ENCODE measurements at regions not wholly inside any gene's neighbourhood (a gene's known extent, or its start where the extent isn't known, plus 50 kb on each side); places are given as distances from the start of the nearest gene placed in this dataset.

DNA sequence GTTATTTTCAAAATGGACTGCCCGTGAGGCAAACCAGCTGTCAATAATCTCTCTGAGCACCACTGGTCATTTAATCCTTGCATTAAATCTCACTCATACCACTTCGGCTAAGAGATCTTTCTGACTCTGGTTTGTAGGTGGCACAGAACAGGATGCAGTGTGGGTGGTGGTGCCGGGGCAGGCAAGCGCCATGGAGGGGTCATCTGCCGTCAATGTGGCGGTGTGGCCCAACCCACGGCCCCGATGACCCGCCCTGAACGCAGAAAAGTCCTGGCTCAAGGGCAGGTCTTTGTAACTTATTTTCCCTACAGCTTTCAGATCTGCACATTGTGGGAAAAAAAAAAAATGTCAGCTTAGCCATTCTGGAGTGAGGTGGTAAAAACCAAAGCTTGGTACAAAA, 73.2 kb upstream of the MGMT start:
- no peak for DNase-seq (ENCODE audit: low read depth)

DNA sequence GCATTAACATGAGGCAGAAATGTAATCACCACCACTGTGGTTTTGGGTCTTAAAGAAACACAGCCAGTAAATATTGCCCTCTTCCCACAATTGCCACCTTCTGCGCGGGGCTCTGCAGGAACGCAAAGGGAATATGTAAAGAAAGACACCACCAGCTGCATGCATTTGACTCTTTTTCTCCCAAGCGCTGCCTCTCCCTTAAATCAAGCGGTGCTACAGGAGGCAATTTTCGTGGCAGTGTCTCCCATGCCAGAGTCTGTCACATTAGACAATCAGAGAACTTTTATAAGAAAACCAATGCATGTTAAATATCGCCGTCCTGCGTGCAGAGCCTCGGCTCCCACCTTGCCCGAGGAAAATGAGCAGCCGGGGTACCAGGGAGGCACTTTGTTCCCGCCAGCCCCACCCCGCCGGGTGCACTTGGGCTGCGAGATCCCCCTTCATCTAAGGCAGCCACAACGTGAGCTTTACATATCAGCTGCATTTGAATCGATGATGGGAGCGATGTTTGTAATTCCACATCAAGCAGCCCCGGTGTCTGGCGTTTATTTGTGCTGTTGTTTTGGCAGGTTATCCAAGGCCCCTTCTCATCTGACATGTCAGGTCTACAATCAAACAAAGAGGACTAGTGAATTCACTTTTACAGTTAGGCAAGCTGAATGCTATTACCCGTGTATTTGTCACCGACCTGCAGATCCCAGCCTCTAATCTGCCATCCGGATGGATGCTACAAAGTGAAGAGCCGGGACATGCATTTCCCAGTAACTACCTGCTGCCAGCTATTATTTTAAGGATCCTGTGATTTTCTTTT, 72.3 kb upstream of the MGMT start:
- no peak for DNase-seq (ENCODE audit: low read depth)

DNA sequence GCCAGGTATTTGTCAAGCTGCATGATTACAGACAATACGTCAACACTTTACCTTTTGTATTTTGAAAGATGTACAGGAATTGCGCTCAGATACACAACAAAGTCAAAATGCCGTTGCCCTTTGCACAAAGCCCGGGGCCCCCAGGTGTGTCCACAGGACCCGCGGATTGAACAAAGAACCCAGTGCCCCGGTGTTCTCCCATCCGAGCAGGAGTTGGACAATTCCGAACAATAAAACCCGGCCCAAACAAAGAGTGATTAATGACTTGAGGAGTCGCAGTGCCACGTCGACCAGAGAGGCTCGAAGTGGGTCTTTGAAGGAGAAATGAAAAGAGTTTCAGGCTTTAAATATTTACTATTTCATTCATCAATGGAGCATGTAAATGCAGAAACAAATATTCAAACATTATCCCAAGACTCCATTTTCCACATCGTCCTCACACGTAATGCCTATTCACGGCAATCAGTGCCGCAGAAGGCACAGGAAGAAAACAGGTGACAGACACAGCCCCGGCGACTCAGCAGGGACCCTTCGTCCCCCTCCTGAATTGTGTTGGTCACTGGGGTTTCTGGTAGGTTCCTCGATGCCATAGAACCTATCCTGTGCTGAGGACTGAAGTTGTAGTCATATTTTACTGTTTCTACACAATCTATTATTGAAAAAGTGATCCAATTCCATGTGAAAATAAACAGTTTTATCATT, 70.9 kb upstream of the MGMT start:
- no peak for DNase-seq (ENCODE audit: low read depth)

DNA sequence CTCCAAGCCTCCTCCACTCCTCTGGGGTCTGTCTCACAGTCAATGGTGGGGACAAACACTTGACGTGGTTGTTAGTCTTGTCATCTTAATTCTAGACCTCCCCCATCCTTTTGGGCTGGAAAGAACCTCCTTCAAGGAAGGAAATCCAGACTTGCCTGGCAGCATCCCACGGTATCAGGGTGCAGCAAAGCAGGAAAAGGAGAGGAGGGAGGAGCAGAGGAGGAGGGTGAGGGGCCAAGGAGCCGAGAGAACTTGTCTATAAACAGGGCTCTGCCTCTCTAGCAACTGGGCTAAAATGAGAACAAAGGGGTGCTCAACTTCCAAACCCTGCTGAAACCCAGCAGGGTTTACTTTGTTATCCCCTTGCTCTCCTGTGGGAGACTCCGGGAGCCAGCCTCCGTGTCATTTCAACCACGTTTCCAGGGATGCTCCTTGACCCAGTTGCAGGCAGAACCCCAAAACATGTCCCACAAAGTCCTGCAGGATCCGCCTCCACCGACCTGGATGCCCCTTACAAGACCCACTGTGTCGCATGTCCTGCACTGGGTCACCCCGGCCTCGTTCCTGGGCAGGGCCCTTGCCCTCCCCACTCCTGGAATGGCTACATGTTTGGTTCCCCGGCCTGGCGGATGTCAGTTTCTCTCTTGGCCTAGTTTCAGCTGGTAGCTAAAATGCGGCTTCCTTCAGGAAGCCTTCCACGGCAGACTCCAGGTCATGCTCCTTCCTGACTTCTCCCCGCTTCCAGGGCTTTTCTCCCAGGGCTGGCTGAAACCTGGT, 69.7 kb upstream of the MGMT start:
- DNase-seq (ENCODE audit: low read depth): no peak

DNA sequence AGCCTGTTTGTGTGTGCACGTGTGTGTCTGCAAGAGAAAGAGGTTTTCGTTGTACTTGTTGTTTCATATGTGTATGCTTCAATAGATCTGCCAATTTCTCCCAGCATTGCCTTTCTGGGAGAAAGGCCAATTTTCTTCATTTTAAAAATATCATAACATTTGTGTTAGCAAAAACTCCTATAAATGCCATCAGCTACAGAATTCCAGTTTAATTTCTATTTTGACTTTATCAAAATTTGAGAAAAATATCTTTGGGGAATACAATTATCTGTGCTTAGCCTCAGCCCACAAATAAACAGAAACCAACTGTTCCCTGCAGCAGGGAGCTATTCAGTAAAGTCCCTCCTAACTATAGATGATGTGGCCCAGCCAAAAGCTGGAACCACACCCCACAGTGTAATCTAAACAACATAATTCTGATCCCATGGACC, 68.3 kb upstream of the MGMT start:
- no peak for DNase-seq (ENCODE audit: low read depth)

DNA sequence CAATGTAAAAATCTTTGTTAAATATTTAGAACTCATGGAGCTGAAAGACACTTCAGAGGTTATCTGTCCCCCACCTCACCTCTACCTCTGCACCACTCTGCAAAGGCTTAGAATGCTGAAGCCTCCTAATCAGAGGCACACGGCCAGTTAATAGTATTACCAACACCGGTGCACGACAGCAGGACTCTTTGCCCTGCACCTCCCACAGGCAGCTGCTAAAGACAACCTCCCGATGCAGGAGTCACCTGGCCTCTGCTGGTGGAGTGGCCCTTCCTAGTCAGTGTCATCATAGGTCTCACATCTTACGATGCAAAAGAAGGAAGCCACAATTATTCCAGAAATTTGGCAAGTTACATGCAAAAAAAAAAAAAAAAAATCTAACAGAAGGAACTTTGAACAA, 66.6 kb upstream of the MGMT start:
- no peak for DNase-seq (ENCODE audit: low read depth)

DNA sequence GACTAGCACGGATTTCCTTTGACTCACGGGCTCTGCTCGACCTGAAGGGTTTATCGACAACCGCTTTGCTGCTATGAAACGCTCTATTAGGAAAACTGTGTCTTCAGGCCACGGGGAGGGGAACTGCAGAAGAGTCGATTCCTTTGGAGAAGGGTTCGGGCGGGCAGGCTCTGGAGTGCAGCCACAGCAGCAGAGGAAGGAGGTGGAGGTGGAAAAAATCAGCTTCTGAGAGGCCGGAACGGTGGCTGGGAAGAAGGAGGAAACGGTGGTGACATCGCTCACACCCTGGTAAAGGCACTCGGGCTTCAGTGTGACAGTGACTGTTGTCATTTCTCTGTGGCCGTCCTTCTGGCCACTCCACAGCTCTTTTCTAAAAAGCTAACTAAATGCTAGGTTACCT, 64.6 kb upstream of the MGMT start:
- no peak for DNase-seq (ENCODE audit: low read depth)

DNA sequence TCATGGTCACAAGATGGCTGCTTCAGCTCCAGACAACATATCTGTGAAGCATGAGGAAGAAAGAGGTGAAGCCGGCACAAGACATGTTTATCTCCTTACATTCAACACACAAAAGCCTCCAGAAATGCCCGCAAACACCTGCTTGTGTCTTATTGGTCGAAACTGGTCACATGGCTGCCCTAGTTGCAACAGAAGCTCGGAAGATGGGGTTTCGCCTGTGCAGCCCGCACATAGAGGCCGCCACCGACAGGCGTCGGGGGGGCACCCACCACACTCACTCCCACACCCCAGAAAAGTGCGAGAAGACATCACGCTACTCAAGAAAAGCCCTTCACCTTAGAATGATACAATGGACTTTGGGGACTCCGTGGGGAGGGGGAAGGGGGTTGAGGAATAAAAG, 63.0 kb upstream of the MGMT start:
- DNase-seq (ENCODE audit: low read depth): no peak

DNA sequence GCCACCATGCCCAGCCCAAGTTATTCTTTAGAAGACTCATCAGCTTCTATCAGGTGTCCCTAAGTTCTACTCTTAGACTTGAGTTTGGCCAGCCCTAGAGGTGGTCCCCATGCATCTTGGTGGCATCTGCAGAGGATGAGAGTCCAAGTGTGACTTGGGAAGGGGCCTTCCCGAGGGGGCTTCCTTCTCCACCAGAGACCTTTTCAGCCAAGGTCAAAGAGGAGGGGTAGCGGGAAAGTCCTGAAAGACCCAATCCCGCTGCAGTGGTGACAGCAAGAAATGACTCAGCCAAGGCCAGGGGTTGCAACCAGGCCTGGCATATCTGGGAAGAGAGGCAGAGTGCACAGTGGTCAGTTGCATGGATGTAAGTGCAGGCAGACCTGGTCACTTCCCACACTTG, 61.7 kb upstream of the MGMT start:
- DNase-seq (ENCODE audit: low read depth): no peak

DNA sequence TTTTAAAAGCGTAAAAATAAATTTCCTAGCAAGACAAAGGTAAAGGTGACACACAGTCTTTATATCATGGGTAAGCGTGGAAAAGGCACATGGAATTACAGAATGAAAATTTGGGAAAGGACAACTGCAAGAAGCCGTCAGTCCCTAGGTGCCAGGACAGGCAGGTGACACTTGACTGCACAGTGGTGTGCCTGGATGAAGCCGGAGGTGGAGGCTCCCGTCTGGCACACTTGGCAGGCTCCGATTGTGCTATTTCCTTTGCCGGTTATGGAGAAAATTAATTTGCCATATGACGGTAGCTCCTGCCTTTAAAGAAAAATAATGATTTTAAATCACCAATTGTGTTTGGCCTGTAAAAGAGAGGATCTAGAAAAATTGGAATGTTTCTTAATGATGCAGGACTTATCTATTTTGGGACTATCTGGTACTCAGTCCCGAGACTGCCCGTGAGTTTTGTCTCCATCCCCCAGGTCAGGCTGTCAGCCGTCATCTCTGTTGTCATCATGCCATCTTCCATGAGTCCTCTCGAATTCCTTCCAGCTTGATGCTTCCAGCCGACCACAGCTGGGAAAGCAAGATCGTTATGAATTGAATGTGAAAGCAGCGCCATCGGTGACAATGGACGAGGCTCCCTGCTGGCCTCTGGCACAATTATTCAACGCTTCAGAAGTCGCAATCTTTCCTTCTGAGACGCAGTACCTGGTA, 56.2 kb upstream of the MGMT start:
- no peak for DNase-seq (ENCODE audit: low read depth)

DNA sequence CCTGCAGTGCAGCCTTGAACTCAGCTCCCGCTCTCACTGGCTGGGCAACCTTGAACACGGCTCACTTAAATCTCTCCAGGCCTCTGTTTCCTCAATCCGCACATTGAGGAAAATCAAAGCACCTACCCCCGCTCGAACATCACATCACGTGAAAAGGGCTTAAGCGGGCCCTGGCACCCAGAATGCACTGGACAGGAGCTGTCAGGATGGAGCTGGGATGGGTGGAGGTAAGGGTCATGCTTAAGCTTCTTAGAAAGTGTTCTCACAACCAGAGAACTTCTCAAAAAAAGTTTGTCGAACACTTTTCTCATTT, 55.7 kb upstream of the MGMT start:
- DNase-seq (ENCODE audit: low read depth): no peak

DNA sequence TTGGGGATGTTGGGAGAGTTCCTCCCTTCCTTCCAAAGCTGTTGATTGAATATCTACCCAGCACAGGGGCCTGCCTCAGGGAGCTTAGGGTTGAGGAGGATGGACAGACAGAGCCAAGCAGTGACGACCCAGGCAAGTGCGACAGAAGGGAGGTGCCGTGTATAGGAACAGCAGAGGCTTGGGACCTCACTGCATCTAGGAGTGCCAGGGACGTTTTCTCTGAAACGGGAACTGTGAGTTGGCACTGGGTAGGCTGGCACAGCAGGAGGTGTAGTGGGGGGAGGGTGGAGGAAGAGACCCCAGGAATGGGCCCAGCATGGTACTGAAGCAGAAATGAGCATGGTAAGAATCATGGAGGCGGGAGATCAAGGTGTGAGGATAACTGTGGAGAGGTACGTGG, 55.3 kb upstream of the MGMT start:
- no peak for DNase-seq (ENCODE audit: low read depth)

DNA sequence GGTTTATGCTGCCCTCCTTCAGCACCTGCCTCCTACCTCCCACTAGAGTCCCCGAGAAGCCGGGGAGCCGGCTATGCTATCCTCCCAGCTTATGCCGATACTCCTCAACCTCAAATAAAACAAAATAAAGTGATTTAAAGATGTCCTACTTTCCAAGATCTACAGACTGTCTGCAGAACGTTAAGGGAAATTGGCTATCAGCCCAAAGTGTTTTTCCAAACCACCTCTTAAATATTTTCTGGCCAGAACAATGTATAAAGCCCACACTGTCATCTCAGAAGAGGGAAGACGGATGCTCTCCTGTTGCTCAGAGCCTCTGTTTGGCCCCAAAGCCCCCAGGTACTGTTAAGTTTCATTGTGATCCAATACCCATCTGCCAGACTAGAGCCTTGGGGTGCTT, 54.0 kb upstream of the MGMT start:
- DNase-seq (ENCODE audit: low read depth): no peak

DNA sequence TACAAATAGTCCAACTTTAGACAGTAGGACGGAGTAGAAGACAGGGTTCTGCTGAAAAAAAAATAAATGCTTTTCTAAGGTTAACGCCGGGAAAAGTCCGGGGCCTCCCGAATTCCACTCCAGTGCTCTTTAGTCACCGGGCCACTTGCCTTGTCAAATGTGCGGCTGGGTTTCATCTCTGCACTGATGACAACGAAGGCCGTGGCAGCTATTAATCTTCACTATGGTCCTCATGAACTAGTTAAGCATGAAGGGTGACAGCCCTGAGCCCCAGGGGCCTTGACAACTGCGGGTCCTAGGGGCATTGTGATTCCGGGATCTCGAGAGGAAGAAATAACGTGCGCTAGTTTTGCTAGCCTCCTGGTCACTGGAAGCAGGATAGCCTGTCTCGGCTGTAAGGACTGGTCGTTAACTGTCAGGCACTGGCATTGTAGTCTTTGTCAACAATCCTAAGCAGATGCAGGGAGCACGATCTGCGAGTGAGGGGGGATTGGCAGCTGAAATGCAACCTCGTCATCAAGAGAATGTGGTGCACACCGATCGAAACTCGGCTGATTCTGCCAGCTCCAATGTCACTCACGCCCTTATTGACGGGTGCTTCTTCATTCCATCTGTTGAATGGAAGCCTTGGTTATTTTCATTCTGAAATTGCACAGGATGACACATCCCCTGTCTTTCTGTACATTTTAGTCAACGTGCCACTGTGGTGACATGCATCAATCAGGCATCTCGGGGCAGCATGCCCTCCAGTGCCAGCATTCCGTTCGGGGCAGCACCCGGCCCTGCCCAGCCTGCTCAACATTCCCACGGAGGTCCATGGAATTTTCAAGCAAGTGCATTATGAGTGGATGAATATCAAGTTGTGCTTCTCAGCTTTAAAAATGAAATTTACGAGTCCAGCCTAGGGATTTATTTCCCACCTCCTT, 51.6 kb upstream of the MGMT start:
- no peak for DNase-seq (ENCODE audit: low read depth)

DNA sequence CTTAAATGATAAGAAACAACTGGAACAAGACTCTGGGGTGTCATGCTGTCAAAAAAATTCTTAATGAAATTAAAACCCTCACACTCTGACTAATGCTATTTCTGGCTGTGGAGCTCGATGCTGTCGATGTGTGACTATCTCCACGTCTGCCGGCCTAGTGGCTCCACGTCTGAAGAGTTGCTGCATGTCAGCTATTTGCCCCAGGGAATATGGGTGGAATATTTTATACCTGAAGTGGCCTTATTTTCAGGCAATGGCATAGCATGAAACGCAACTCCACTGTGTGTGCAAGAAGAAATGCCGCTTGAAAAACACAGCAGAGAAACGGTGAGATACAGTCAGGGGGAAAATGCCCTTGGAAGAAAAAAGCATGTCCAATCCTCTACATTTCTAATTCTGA, 50.9 kb upstream of the MGMT start:
- DNase-seq (ENCODE audit: low read depth): no peak

DNA sequence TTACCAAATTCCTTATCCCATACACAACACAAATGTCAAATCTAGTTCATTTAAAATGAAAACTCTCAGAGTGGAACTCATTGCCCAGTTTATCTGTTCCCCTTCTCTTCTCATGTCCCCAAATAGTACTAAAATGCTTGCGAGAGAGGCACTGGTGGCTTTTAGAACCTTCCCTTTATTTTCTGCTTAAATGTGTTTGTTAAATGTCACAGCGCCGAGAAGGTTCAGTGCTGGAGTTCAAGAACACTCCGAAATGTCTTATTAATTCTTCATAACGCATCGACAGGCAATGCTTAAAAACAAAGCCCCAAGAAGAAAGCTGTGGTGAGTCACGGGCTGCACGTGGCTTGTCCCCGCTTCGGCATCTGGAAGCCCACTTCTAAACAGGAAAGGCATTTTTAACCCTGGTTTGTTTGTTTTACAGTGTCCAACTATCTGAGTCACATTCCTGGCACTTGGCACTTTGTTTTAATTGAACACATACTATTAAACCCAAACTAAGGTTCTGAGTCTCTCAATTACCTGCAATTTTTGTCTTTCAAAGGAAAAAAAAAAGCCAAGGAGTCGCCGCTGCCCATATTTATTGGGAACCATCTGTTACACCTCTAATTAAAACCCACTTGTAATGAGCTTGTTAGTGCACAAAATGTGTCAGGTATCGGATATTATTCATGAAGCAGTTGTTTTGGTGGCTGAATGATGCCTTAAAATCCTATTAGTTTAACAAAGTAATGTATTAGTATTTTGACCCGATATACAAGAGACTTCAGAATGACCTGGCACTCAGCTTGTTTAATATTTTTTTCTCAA, 49.9 kb upstream of the MGMT start:
- peak; percentile 12 for DNase-seq (ENCODE audit: low read depth)
